SHP77 treated with DMSO at 0.1 percent for 48 hours (cell line): ENCODE measurements at regions not wholly inside any gene's neighbourhood (a gene's known extent, or its start where the extent isn't known, plus 50 kb on each side); places are given as distances from the start of the nearest gene placed in this dataset.

ENCODE experiments used
- DNase-seq: peaks from one replicate; lab custom pipeline; 2025; lab: John Stamatoyannopoulos, UW

GRCh38 chrX:39174241-39174771 is 373.0 kb downstream of the MID1IP1 start:
- no peak for DNase-seq

- DNase-seq = no peak
Measured at GRCh38 chrX:39174772-39175417, 373.6 kb downstream of the MID1IP1 start.

- no peak for DNase-seq
Measured at GRCh38 chrX:39175418-39176057, 374.3 kb downstream of the MID1IP1 start.

DNA sequence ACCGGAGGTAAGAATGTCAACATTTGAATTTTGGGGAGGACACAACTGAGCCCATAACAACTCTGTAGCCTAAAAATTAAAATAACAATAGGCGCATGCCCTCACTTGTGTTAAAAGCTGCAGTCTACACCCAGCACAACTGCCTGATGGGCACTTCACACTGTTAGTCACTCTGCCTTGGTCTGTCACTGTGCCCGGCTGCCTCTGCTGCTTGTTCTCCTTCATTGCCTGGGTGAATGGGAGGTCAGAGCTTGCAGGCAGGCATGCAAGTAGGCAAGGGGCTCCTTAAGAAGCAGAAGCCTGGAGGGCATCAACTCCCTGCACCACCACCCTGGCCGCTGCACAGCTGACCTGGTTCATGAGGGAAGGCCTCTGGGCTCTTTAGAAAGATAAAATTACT is 374.8 kb downstream of the MID1IP1 start:
- no peak for DNase-seq

GRCh38 chrX:39189431-39189830 is 388.2 kb downstream of the MID1IP1 start:
- DNase-seq = no peak

DNA sequence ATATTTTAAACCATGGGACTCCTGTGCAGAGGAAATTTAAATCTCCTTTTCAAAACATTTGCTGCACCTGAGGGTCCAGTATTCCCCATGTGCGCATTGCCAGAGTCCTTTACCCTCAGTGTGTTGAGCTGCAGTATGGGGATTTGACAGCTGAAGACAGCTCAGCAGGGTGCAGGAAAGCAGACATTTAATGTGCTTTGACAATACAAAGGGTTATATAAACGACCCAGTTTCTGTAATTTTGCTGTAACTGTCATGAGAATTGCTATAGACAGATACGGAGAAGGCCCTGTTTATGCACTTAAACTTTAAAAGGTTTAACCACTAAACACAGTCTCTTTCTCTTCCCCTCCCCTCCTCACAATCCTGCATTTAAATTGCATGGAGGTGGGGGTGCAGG is 393.4 kb downstream of the MID1IP1 start:
- DNase-seq = no peak

DNA sequence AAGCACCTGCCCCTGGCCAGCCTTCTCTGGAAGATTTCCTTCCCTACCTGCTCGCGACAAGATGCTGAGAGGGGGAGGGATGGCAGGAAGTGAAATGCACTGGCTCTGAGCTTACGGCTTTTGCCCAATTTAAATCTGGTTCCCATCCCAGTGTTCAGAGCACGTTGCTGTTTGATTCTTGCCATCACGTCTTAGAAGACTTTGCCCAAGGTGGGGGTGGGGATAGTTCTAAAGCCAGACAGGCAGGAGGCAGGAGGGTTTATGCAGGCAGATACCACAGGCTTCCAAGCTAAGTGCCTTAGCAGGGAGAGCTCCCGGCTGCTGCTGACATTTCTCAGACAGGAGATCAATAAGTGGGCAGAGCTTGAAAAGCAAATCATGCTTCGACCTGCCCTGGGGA is 393.9 kb downstream of the MID1IP1 start:
- DNase-seq = no peak

- DNase-seq = no peak
Measured at GRCh38 chrX:39196192-39197102, 395.2 kb downstream of the MID1IP1 start.

DNA sequence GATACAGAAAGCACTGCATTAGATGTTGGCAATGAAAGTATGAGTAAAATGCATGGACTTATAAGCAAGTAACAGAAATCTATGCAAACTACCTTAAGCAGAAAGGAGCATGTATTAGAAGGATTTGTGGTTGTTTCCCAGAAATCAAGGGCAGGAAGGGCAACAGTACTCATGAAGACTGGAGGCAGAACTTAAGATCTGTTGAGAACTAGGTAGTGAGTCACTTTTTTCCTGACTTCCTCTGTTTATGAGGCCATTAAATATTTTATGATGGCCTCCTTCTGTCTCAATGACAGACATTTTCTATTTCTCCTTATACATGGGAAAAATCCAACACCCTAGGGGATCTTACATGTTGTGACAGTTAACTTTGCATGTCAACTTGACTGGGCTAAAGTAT is 398.2 kb downstream of the MID1IP1 start:
- DNase-seq = no peak

GRCh38 chrX:39201305-39201990 is 400.2 kb downstream of the MID1IP1 start:
- DNase-seq = no peak

- no peak for DNase-seq
Measured at GRCh38 chrX:39202641-39203040, 401.4 kb downstream of the MID1IP1 start.

DNA sequence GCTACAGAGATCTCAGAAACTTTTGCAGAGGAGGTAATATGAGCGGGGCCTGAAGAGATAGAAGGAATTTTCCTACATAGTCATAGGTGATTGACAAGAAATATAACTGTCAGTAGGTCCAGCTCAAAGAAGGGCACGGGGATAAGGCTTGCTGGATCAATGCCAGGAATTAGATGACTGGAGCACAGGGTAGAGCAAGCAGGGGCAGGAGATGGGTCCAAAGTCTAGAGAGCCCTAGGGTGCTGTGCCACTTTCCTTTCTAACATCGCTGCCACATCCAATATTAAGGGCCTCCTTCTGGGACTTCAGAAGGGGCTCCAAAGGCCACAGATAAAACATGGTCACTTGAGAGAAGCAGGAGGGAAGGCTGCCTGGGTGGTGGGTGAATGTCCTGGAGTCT is 402.2 kb downstream of the MID1IP1 start:
- no peak for DNase-seq

- DNase-seq = no peak
Measured at GRCh38 chrX:39204353-39204752, 403.1 kb downstream of the MID1IP1 start.

DNA sequence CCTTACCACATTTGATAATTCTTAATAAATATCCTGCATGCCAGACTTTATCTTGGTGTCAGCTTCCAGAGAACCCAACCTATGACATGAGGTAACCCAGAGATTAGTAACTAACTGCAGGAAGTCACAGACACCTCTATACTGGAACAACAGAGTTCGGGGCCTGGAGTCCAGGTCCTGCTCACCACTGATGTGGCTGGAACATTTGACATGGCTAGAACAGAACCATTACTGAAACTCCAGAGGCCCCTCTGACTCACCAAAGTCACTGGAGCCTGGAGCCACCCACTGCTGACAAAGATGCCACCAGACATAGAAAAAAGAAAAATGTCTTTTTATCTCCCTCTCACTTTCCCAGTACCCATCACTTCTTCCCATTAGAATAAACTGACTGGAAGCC is 403.7 kb downstream of the MID1IP1 start:
- no peak for DNase-seq

- DNase-seq = no peak
Measured at GRCh38 chrX:39205467-39205866, 404.2 kb downstream of the MID1IP1 start.

- DNase-seq = no peak
Measured at GRCh38 chrX:39206399-39207145, 405.3 kb downstream of the MID1IP1 start.

GRCh38 chrX:39211501-39211900 is 410.2 kb downstream of the MID1IP1 start:
- DNase-seq = no peak

- no peak for DNase-seq
Measured at GRCh38 chrX:39212456-39212855, 411.2 kb downstream of the MID1IP1 start.

DNA sequence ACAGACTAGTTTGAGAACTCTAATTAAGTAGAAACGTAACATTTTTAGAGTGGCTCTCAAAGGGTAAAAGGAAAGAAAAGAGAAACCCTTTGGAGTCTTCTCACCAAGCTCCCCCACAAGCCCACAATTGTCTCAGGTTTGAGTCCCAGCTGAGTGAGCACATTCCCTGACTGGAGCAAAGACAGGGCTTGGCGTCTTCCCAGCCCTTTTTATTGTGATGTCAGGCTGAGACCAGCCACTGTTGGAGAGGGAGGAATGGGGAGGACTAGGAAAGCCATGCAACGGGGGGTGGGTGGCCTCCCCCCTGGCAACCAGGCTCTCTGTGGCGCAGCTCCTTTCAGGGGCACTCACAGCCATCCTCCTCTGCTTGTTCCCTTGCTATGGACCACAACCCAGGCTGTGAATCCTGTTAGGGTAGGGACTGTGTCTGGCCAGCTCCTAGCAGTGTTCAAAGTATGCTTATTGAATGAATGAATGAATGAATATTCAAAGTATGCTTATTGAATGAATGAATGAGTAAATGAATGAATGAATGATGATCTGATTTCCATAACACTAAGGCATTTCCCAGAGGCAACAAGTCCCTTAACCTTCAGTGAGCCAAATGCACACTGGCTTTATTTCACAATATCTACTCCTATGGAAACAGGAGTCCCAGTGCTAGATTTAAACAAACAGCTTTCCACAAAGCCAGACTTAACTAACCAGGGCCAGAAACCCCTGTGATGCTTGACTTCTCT is 413.3 kb downstream of the MID1IP1 start:
- DNase-seq = no peak

DNA sequence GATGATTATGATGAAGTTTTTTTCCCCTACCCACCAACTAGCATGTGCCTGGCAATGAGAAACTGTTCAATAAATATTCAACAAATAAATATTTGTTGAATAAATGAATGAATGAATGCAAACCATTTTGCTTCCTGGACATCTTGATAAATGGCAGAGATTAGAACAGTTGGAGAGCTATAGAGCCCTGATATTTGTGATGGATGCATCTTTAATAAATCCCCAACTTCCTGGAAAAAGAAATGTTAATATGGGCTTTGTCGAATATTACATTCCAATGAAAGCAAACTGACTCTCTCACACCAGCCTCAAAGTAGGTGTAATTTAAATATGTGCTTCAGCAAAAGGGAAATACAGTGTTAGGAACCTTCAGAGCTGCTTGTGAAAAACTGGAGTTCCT is 419.7 kb downstream of the MID1IP1 start:
- no peak for DNase-seq
